DND-41 (cell line): ENCODE measurements at regions not wholly inside any gene's neighbourhood (a gene's known extent, or its start where the extent isn't known, plus 50 kb on each side); places are given as distances from the start of the nearest gene placed in this dataset.
A peak's percentile ranks its signal among the peaks of the same experiment; 100 is the strongest.

ENCODE experiments used
- ATAC-seq: fragments of 200-7000 bp; cut with Tn5 transposase; 3 replicates; pipeline ENCODE4 v1.9.1; 2021; ENCODE audit warnings: low read depth; ENCODE audit not compliant: insufficient read depth
- DNase-seq: peaks from one replicate; pipeline ENCODE4 v3.0.0-alpha.2; 2020
- H2AFZ ChIP-seq: 2 replicates; pipeline ENCODE4 v1.6.0; 2012; ENCODE audit warnings: low read depth, low read length
- H3K27ac ChIP-seq: 2 replicates; pipeline ENCODE4 v1.5.1; 2012; ENCODE audit warnings: low read length, inconsistent platforms
- H3K27me3 ChIP-seq: fragments of 200-600 bp; sonication (generic); 2 replicates; pipeline ENCODE4 v1.6.0; 2012; ENCODE audit warnings: low read length, mild to moderate bottlenecking, inconsistent platforms; ENCODE audit not compliant: insufficient read depth, poor library complexity
- H3K36me3 ChIP-seq: 2 replicates; pipeline ENCODE4 v1.5.1; 2012; ENCODE audit warnings: low read length, inconsistent platforms; ENCODE audit not compliant: insufficient read depth
- H3K4me1 ChIP-seq: 2 replicates; pipeline ENCODE4 v1.5.1; 2012; ENCODE audit warnings: mild to moderate bottlenecking, low read length; ENCODE audit not compliant: insufficient read depth
- H3K4me2 ChIP-seq: 2 replicates; pipeline ENCODE4 v1.6.0; 2012; ENCODE audit warnings: mild to moderate bottlenecking, moderate library complexity, low read length, inconsistent platforms; ENCODE audit not compliant: insufficient read depth
- H3K4me3 ChIP-seq, 2 experiments: fragments of 200-600 bp in 1 of 2; shearing (Covaris generic) in 1 of 2; 2 replicates each; pipeline ENCODE4 v1.5.1; 2012 to 2016; ENCODE audit warnings: inconsistent platforms in 2 of 2, low read length in 2 of 2, mild to moderate bottlenecking in 2 of 2, low read depth in 1 of 2, moderate library complexity in 1 of 2
- H3K79me2 ChIP-seq: 2 replicates; pipeline ENCODE4 v1.6.0; 2012; ENCODE audit warnings: low read length, inconsistent platforms; ENCODE audit not compliant: insufficient read depth
- H3K9ac ChIP-seq: 2 replicates; pipeline ENCODE4 v1.6.0; 2012; ENCODE audit warnings: low read depth, mild to moderate bottlenecking, inconsistent platforms, low read length, moderate library complexity
- H3K9me3 ChIP-seq: 2 replicates; pipeline ENCODE4 v1.5.1; 2012; ENCODE audit warnings: low read length, moderate library complexity, mild to moderate bottlenecking, inconsistent platforms; ENCODE audit not compliant: insufficient read depth, severe bottlenecking
- H4K20me1 ChIP-seq: 2 replicates; pipeline ENCODE4 v1.6.0; 2012; ENCODE audit warnings: low read length; ENCODE audit not compliant: insufficient read depth
- EZH2 ChIP-seq: IDR thresholded peaks from 3 replicates; pipeline ENCODE4 v1.6.1; 2012; ENCODE audit warnings: borderline replicate concordance, low read depth, mild to moderate bottlenecking, moderate library complexity, low read length, inconsistent platforms; ENCODE audit not compliant: severe bottlenecking
- TF ChIP-seq, protein P1 (sequence below): IDR thresholded peaks from 2 replicates; pipeline ENCODE4 v1.5.1; 2012; ENCODE audit warnings: borderline replicate concordance, low read length, moderate library complexity, mild to moderate bottlenecking; ENCODE audit not compliant: poor library complexity, severe bottlenecking; ENCODE audit errors: extremely low read depth

DNA sequence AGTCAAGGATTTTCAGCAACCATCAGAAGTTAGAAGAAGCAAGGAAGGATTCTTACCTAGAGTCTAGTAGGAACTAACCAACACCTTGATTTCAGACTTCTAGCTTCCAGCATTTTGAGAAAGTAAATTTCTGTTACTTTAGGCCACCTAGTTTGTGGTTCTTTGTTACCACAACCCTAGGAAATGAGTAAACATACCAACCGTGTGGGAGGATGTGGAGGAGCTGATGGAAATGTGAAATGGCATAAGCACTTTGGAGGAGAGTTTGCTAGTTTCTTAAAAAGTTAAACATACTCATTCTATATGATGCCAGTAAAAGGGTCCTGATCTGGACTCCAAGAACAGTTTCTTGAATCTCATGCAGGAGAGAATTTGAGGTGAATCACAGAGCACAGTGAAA lies 679.4 kb downstream of the PDHA2 start:
- Histone ChIP-seq H3K27me3 (no peaks in the 10 kb centered on the region), H2AFZ (peak overlapping the region; percentile 63), H3K4me1 (peaks cover 56% of the 10 kb centered on the region), H3K4me3 (peak overlapping the region in 1 of 2 experiments; percentile 50; a peak in 2 of 4 replicates), H3K79me2 (peaks cover 33% of the 10 kb centered on the region), H3K27ac (peak overlapping the region; percentile 98), H3K4me2 (peak overlapping the region; percentile 64), H4K20me1 (no peaks in the 10 kb centered on the region), H3K9ac (peak overlapping the region; percentile 58), H3K9me3 (no peaks in the 10 kb centered on the region), H3K36me3 (0 out of 2 replicates have a peak, but pooled peaks cover 3% of the 10 kb centered on the region)
- TF ChIP-seq, protein P1, sequence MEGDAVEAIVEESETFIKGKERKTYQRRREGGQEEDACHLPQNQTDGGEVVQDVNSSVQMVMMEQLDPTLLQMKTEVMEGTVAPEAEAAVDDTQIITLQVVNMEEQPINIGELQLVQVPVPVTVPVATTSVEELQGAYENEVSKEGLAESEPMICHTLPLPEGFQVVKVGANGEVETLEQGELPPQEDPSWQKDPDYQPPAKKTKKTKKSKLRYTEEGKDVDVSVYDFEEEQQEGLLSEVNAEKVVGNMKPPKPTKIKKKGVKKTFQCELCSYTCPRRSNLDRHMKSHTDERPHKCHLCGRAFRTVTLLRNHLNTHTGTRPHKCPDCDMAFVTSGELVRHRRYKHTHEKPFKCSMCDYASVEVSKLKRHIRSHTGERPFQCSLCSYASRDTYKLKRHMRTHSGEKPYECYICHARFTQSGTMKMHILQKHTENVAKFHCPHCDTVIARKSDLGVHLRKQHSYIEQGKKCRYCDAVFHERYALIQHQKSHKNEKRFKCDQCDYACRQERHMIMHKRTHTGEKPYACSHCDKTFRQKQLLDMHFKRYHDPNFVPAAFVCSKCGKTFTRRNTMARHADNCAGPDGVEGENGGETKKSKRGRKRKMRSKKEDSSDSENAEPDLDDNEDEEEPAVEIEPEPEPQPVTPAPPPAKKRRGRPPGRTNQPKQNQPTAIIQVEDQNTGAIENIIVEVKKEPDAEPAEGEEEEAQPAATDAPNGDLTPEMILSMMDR = no peak
- no peak for TF ChIP-seq EZH2
- DNase-seq = peak; percentile 66
- peak; percentile 95 for ATAC-seq

DNA sequence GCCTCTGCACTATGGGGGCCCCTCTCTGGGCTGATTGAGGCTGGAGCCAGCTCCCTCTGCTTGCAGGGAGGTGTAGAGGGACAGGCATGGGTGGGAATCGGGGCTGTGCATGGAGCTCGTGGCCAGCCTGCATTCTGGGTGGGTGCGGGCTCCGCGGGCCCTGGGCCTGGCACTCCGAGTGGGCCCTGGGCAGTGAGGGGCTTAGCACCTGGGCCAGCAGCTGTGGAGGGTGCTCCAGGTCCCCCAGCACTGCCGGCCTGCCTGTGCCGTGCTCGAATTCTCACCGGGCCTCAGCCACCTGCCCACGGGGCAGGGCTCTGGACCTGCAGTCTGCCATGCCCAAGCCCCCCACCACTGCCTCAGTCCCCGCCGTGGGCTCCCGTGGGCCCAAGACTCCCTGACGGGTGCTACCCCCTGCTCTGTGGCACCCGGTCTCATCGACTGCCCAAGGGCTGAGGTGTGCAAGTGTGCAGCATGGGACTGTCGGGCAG lies 681.2 kb downstream of the PDHA2 start:
- no peak overlapping the region for H3K9ac ChIP-seq
- H2AFZ ChIP-seq = no peak overlapping the region
- H3K27ac ChIP-seq = peak overlapping the region; percentile 98
- TF ChIP-seq EZH2 = no peak
- TF ChIP-seq, protein P1 = no peak
- H3K79me2 ChIP-seq = peaks cover 20% of the 10 kb centered on the region
- DNase-seq (peak; percentile 18), ATAC-seq (no peak)
- H3K4me1 ChIP-seq = peaks cover 59% of the 10 kb centered on the region
- no peaks in the 10 kb centered on the region for H3K27me3 ChIP-seq
- H3K4me2 ChIP-seq = no peak overlapping the region
- 0 out of 2 replicates have a peak, but pooled peaks cover 3% of the 10 kb centered on the region for H3K36me3 ChIP-seq
- H3K4me3 ChIP-seq = no peak overlapping the region
- H4K20me1 ChIP-seq = no peaks in the 10 kb centered on the region
- no peaks in the 10 kb centered on the region for H3K9me3 ChIP-seq

DNA sequence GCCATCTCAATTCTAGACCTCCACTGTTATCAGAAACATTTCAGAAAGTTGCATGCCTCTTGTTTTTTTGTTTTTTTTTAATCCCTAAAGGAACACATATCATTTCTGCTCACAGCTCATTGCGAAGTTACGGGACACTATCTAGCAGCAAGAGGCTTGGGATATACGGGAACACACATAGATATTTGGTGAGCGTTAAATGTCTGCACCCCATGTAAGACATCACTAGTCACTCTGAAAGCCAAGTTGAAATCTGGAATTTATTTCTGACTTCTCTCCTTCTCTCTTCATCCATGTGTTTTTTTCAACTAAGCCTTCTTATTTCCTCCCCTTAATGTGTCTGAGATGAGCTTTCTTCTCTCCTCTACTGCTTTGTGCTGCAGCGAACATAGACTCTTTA lies 683.7 kb downstream of the PDHA2 start:
- peaks cover 50% of the 10 kb centered on the region for H3K4me1 ChIP-seq
- H3K4me3 ChIP-seq = no peak overlapping the region
- H3K79me2 ChIP-seq = no peaks in the 10 kb centered on the region
- H3K9ac ChIP-seq = no peak overlapping the region
- ATAC-seq (no peak), DNase-seq (no peak)
- no peaks in the 10 kb centered on the region for H3K9me3 ChIP-seq
- H3K4me2 ChIP-seq = no peak overlapping the region
- no peak overlapping the region for H3K27ac ChIP-seq
- H2AFZ ChIP-seq = no peak overlapping the region
- no peak for TF ChIP-seq EZH2
- TF ChIP-seq, protein P1 = no peak
- H3K36me3 ChIP-seq = 0 out of 2 replicates have a peak, but pooled peaks cover 3% of the 10 kb centered on the region
- no peaks in the 10 kb centered on the region for H4K20me1 ChIP-seq
- no peaks in the 10 kb centered on the region for H3K27me3 ChIP-seq
